B cell (primary cell): ENCODE measurements at regions not wholly inside any gene's neighbourhood (a gene's known extent, or its start where the extent isn't known, plus 50 kb on each side); places are given as distances from the start of the nearest gene placed in this dataset.

ENCODE experiments used
- ATAC-seq: fragments of 200-7000 bp; cut with Tn5 transposase; one replicate; pipeline ENCODE4 v1.10.0; 2021; ENCODE audit warnings: low read depth, mild to moderate bottlenecking, moderate number of reproducible peaks, moderate library complexity
- CTCF ChIA-PET: fragments of 350-600 bp; sonication (Branson Sonifier 250); formaldehyde crosslinking; loops from one replicate; lab custom pipeline; 2021; ENCODE audit warnings: antibody characterized with exemption, inconsistent platforms; lab: Charles Lee
- POLR2A ChIA-PET: fragments of 350-600 bp; sonication (Branson Sonifier 250); formaldehyde crosslinking; loops from one replicate; lab custom pipeline; 2021; ENCODE audit warnings: antibody characterized with exemption; lab: Charles Lee
- DNase-seq: peaks from one replicate; pipeline ENCODE4 v3.0.0; 2013
- H2AFZ ChIP-seq: 2 replicates; pipeline ENCODE4 v1.6.1; 2012; ENCODE audit warnings: mild to moderate bottlenecking, low read depth, low read length; ENCODE audit not compliant: insufficient read depth, poor library complexity, severe bottlenecking
- H3K27ac ChIP-seq, 2 donors: 1 replicate in 1 of 2; 2 replicates in 1 of 2; pipeline ENCODE4 v1.5.1; 2012 to 2013; ENCODE audit warnings: low read length in 2 of 2, mild to moderate bottlenecking in 2 of 2, moderate library complexity in 1 of 2
- H3K27me3 ChIP-seq, 4 experiments: fragments of 200-600 bp in 1 of 4; sonication (generic) in 1 of 4; replicated peaks in 1 of 4; 1 replicate in 2 of 4; 2 replicates in 2 of 4; pipeline versions ENCODE4 v1.6.1 to v1.7.0; 2013 to 2016; ENCODE audit warnings: low read length in 3 of 4, mild to moderate bottlenecking in 2 of 4, mixed read lengths in 1 of 4, moderate library complexity in 1 of 4; ENCODE audit not compliant: insufficient read depth in 4 of 4, control insufficient read depth in 3 of 4; ENCODE audit errors: control extremely low read depth in 1 of 4
- H3K36me3 ChIP-seq, 2 experiments: replicated peaks in 1 of 2; 1 replicate in 1 of 2; 2 replicates in 1 of 2; pipeline versions ENCODE4 v1.6.1 to v1.7.1; 2013; ENCODE audit warnings: low read length in 1 of 2; ENCODE audit not compliant: insufficient read depth in 2 of 2, control insufficient read depth in 1 of 2; ENCODE audit errors: control extremely low read depth in 1 of 2, extremely low read depth in 1 of 2
- H3K4me1 ChIP-seq, 2 donors: fragments of 200-600 bp in 1 of 2; sonication (generic) in 1 of 2; 1 replicate in 1 of 2; 2 replicates in 1 of 2; pipeline versions ENCODE4 v1.5.1 to v1.6.1; 2013 to 2017; ENCODE audit warnings: low read length in 2 of 2; ENCODE audit not compliant: control insufficient read depth in 2 of 2, insufficient read depth in 2 of 2
- H3K4me2 ChIP-seq: replicated peaks from 2 replicates; pipeline ENCODE3; 2012; ENCODE audit warnings: mild to moderate bottlenecking, low read depth, low read length; ENCODE audit not compliant: poor library complexity, severe bottlenecking
- H3K4me3 ChIP-seq, 5 experiments: fragments of 200-600 bp in 1 of 5; sonication (generic) in 1 of 5; 1 replicate in 3 of 5; 2 replicates in 2 of 5; pipeline versions ENCODE4 v1.5.1 to v1.7.0; 2011 to 2016; ENCODE audit warnings: low read length in 4 of 5, mild to moderate bottlenecking in 4 of 5, low read depth in 2 of 5, control low read depth in 1 of 5, moderate library complexity in 1 of 5; ENCODE audit not compliant: insufficient read depth in 1 of 5; ENCODE audit errors: control extremely low read depth in 1 of 5, extremely low read depth in 1 of 5
- H3K79me2 ChIP-seq: fragments of 200-600 bp; sonication (generic); one replicate; pipeline ENCODE4 v1.6.0; 2016; ENCODE audit warnings: low read length; ENCODE audit not compliant: control insufficient read depth, insufficient read depth
- H3K9ac ChIP-seq: fragments of 200-600 bp; sonication (generic); 2 replicates; pipeline ENCODE4 v1.6.1; 2017; ENCODE audit warnings: mild to moderate bottlenecking, low read length, moderate library complexity
- H3K9me3 ChIP-seq, 3 donors: one replicate each; pipeline versions ENCODE4 v1.6.1 to v1.7.1; 2013; ENCODE audit warnings: low read length in 2 of 3; ENCODE audit not compliant: control insufficient read depth in 2 of 3, insufficient read depth in 1 of 3; ENCODE audit errors: control extremely low read depth in 1 of 3
- H4K20me1 ChIP-seq: 2 replicates; pipeline ENCODE4 v1.6.0; 2012; ENCODE audit warnings: mild to moderate bottlenecking, low read length; ENCODE audit not compliant: insufficient read depth, control insufficient read depth, poor library complexity, severe bottlenecking
- H3K27ac Mint-ChIP-seq: one replicate; pipeline ENCODE4 v1.8.0; 2021; ENCODE audit warnings: mixed read lengths
- H3K27me3 Mint-ChIP-seq: one replicate; pipeline ENCODE4 v1.8.0; 2021; ENCODE audit warnings: mixed read lengths
- H3K4me1 Mint-ChIP-seq: one replicate; pipeline ENCODE4 v1.8.0; 2021; ENCODE audit warnings: mixed read lengths
- H3K4me3 Mint-ChIP-seq: one replicate; pipeline ENCODE4 v1.8.0; 2021; ENCODE audit warnings: mixed read lengths
- H3K9me3 Mint-ChIP-seq: one replicate; pipeline ENCODE4 v1.8.0; 2022; ENCODE audit warnings: mixed read lengths; ENCODE audit not compliant: insufficient read depth
- EZH2 ChIP-seq: IDR thresholded peaks from 2 replicates; pipeline ENCODE4 v1.6.1; 2012; ENCODE audit warnings: borderline replicate concordance, low read depth, mild to moderate bottlenecking, moderate library complexity, low read length; ENCODE audit not compliant: insufficient read depth, poor library complexity, severe bottlenecking
- WGBS: methylation state at CpG from one replicate; pipeline ENCODE4 v1.1.5; 2013; ENCODE audit warnings: missing lambda C conversion rate; ENCODE audit not compliant: insufficient coverage; 5-methylcytosine and 5-hydroxymethylcytosine counted together
- intact Hi-C: fragments of 100-400 bp; cut with micrococcal nuclease; formaldehyde crosslinking; loops from one replicate; pipeline ENCODE4 v1.10.0; 2022
- TF ChIP-seq, protein P1 (sequence below): fragments of 200-600 bp; IDR thresholded peaks from one replicate; pipeline ENCODE4 v1.8.0; 2022; ENCODE audit warnings: antibody characterized with exemption, mild to moderate bottlenecking

DNA sequence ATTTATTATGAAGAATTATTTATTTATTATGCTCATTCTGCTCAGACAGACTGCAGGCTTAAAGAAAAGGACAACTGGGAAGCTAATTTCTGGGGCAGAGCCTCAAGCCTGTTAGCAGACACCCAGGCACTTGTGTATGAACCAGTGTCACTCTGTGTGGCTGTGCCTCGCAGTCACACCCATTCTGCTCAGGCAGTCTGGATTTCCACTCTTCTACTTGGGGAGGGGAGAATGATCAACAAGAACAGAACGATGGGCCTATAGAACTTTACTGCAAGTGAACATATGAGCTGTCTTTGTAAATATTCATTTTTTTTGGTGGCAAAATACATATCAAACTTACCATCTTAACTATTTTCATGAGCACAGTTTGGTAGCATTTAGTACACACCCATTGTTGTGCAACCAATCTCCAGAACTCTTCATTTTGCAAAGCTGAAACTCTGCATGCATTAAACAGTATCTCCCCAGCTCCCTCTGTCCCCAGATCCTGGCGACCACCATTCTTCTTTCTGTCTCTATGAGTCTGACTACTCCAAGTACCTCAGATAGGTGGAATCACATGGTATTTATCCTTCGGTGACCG is 181.7 kb downstream of the NUFIP1 start:
- no peak overlapping the region for H3K27ac Mint-ChIP-seq
- no peak overlapping the region for H3K4me2 ChIP-seq
- DNase-seq, result no peak
- H3K27ac ChIP-seq, result no peak overlapping the region
- H3K79me2 ChIP-seq, result no peaks in the 10 kb centered on the region
- no peaks in the 10 kb centered on the region for H3K9me3 Mint-ChIP-seq
- no peak overlapping the region for H2AFZ ChIP-seq
- TF ChIP-seq, protein P1, sequence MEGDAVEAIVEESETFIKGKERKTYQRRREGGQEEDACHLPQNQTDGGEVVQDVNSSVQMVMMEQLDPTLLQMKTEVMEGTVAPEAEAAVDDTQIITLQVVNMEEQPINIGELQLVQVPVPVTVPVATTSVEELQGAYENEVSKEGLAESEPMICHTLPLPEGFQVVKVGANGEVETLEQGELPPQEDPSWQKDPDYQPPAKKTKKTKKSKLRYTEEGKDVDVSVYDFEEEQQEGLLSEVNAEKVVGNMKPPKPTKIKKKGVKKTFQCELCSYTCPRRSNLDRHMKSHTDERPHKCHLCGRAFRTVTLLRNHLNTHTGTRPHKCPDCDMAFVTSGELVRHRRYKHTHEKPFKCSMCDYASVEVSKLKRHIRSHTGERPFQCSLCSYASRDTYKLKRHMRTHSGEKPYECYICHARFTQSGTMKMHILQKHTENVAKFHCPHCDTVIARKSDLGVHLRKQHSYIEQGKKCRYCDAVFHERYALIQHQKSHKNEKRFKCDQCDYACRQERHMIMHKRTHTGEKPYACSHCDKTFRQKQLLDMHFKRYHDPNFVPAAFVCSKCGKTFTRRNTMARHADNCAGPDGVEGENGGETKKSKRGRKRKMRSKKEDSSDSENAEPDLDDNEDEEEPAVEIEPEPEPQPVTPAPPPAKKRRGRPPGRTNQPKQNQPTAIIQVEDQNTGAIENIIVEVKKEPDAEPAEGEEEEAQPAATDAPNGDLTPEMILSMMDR, result no peak
- TF ChIP-seq EZH2, result no peak
- no peaks in the 10 kb centered on the region for H3K27me3 ChIP-seq
- H3K4me1 ChIP-seq, result no peaks in the 10 kb centered on the region
- WGBS, result 89% methylated on average over 2 of the region's 5 CpGs
- ChIA-PET CTCF (no interaction called here), POLR2A (no interaction called here)
- H3K4me3 ChIP-seq, result no peak overlapping the region
- ATAC-seq, result no peak
- H3K9me3 ChIP-seq, result no peaks in the 10 kb centered on the region
- H3K9ac ChIP-seq, result no peak overlapping the region
- no peaks in the 10 kb centered on the region for H3K36me3 ChIP-seq
- H4K20me1 ChIP-seq, result no peaks in the 10 kb centered on the region
- H3K27me3 Mint-ChIP-seq, result no peaks in the 10 kb centered on the region
- no peaks in the 10 kb centered on the region for H3K4me1 Mint-ChIP-seq
- H3K4me3 Mint-ChIP-seq, result no peak overlapping the region
- intact Hi-C loops, result no loop called here

DNA sequence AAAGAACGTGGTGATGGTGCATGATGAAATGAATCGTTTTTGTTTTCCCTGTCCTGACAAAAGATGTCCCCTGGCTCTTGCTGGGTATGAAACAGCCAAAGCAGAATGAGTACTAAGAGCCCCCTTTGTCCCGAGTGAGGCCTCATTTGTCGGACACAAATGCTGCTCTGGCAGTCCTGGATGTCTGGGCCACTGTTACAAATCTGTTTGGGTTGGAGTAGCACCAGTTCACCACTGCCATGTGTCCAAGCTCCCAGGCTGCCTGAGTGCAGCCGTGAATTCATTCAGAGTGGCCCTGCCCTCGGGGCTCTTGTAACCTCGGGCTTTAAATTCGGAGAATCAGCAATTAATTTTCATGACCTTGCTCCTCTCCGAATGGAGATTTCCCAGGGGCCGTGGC is 182.4 kb downstream of the NUFIP1 start:
- intact Hi-C loops, result no loop called here
- H3K27ac ChIP-seq, result no peak overlapping the region
- POLR2A ChIA-PET, result no interaction called here
- H3K36me3 ChIP-seq, result no peaks in the 10 kb centered on the region
- Mint-ChIP-seq H3K27ac (no peak overlapping the region), H3K9me3 (no peaks in the 10 kb centered on the region), H3K27me3 (no peaks in the 10 kb centered on the region), H3K4me1 (no peaks in the 10 kb centered on the region), H3K4me3 (no peak overlapping the region)
- H4K20me1 ChIP-seq, result no peaks in the 10 kb centered on the region
- no peaks in the 10 kb centered on the region for H3K4me1 ChIP-seq
- no peak for DNase-seq
- no peak for ATAC-seq
- TF ChIP-seq EZH2, result no peak
- TF ChIP-seq, protein P1, result no peak
- H2AFZ ChIP-seq, result no peak overlapping the region
- no peak overlapping the region for H3K4me2 ChIP-seq
- no peak overlapping the region for H3K9ac ChIP-seq
- no peaks in the 10 kb centered on the region for H3K79me2 ChIP-seq
- H3K27me3 ChIP-seq, result no peaks in the 10 kb centered on the region
- 92% methylated on average over 10 of the region's 10 CpGs for WGBS
- CTCF ChIA-PET, result no interaction called here
- H3K9me3 ChIP-seq, result no peaks in the 10 kb centered on the region
- no peak overlapping the region for H3K4me3 ChIP-seq
